Fibroblast of villous mesenchyme (primary cell): ENCODE measurements at regions not wholly inside any gene's neighbourhood (a gene's known extent, or its start where the extent isn't known, plus 50 kb on each side); places are given as distances from the start of the nearest gene placed in this dataset.

Source experiments
- DNase-seq: peaks from one replicate; pipeline ENCODE4 v3.0.0-alpha.2; 2010; ENCODE audit warnings: low read depth
- H3K4me3 ChIP-seq: 2 replicates; pipeline ENCODE4 v1.5.1; 2011; ENCODE audit warnings: low read depth, mild to moderate bottlenecking, low read length
- CTCF ChIP-seq: IDR thresholded peaks from 2 replicates; pipeline ENCODE4 v1.5.1; 2012; ENCODE audit warnings: low read depth, mild to moderate bottlenecking, low read length; ENCODE audit not compliant: insufficient read depth

- H3K4me3 ChIP-seq, result no peak overlapping the region
- DNase-seq, result no peak
- TF ChIP-seq CTCF, result no peak
These were observed 666.3 kb downstream of the KCNJ3 start for GRCh38 chr2:155364766-155365165.

GRCh38 chr2:155363349-155363888 is 664.9 kb downstream of the KCNJ3 start:
- no peak overlapping the region for H3K4me3 ChIP-seq
- no peak for TF ChIP-seq CTCF
- DNase-seq, result no peak

- TF ChIP-seq CTCF, result no peak
- DNase-seq, result no peak
- no peak overlapping the region for H3K4me3 ChIP-seq
These were observed 658.7 kb downstream of the KCNJ3 start for GRCh38 chr2:155357172-155357571.

GRCh38 chr2:155356250-155356649 is 657.8 kb downstream of the KCNJ3 start:
- DNase-seq, result no peak
- TF ChIP-seq CTCF, result no peak
- H3K4me3 ChIP-seq, result no peak overlapping the region

- no peak overlapping the region for H3K4me3 ChIP-seq
- TF ChIP-seq CTCF, result no peak
- DNase-seq, result no peak
These were observed 652.5 kb downstream of the KCNJ3 start for GRCh38 chr2:155350783-155351580.

GRCh38 chr2:155332016-155332415 is 633.5 kb downstream of the KCNJ3 start:
- DNase-seq, result no peak
- no peak for TF ChIP-seq CTCF
- no peak overlapping the region for H3K4me3 ChIP-seq
